ENCODE measurements at regions not wholly inside any gene's neighbourhood (a gene's known extent, or its start where the extent isn't known, plus 50 kb on each side); places are given as distances from the start of the nearest gene placed in this dataset.
"Not testable (repeated sequence)": the region's sequence is repeated elsewhere in the genome, so short reads cannot be mapped to it uniquely, and the experiment has no call there.

GRCh38 chr7:91571601-91572000 is 307.4 kb downstream of the FZD1 start:
- no peaks in the 10 kb centered on the region for H3K4me1 ChIP-seq (ENCODE audit: low read depth)
- no peak overlapping the region for H3K4me3 ChIP-seq
- H3K36me3 ChIP-seq (ENCODE audit: low read depth) = no peaks in the 10 kb centered on the region
- no peak for ATAC-seq
- DNase-seq = no peak
- H3K9me3 ChIP-seq = no peaks in the 10 kb centered on the region
- TF ChIP-seq CTCF (IDR thresholded peaks at IDR 0.05) = no peak
- intact Hi-C loops (cut with DNase I, micrococcal nuclease) = no loop called here

DNA sequence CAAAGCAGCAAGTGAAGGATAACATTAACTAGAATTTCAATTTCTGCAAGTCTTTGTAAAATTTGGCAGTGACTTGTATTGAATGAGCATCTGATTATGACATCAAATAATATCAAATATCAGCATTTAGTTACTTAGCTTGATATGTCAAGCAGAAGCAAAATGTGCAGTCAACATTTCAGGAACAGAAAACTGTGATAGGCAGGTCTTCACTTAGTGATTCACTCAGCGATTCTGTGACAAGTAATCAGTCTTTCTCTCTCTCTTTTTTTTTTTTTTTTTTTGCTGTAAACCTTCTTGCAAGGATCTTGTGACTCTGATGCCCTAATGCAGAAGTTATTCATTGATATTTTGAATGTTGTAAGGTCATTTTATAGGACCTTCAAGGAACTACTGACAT is 307.1 kb downstream of the MTERF1 start:
- Histone ChIP-seq H3K36me3 (ENCODE audit: low read depth) (no peaks in the 10 kb centered on the region), H3K4me3 (no peak overlapping the region), H3K9me3 (no peaks in the 10 kb centered on the region), H3K4me1 (ENCODE audit: low read depth) (no peaks in the 10 kb centered on the region)
- no peak for DNase-seq
- intact Hi-C loops (cut with DNase I, micrococcal nuclease) = no loop called here
- no peak for ATAC-seq
- TF ChIP-seq CTCF (IDR thresholded peaks at IDR 0.05) = no peak

DNA sequence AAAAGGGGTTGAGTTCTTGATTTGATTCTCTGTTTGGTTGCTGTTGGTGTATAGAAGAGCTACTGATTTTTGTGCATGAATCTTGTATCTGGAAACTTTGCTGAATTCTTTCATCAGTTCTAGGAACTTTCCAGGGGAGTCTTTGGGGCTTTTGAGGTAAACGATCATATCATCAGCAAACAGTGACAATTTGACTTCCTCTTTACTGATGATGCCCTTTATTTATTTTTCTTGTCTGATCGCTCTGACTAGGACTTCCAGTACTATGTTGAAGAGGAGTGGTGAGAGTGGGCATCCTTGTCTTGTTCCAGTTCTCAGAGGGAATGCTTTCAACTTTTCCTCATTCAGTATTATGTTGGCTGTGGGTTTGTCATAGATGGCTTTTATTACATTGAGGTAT is 304.0 kb downstream of the MTERF1 start:
- ATAC-seq; H3K36me3 ChIP-seq (ENCODE audit: low read depth); intact Hi-C loops (cut with DNase I, micrococcal nuclease); DNase-seq; H3K4me1 ChIP-seq (ENCODE audit: low read depth); H3K4me3 ChIP-seq; H3K9me3 ChIP-seq: not testable (repeated sequence)

GRCh38 chr7:91579837-91580236 is 300.7 kb downstream of the MTERF1 start:
- Histone ChIP-seq H3K36me3 (ENCODE audit: low read depth) (no peaks in the 10 kb centered on the region), H3K9me3 (no peaks in the 10 kb centered on the region), H3K4me3 (no peak overlapping the region), H3K4me1 (ENCODE audit: low read depth) (no peaks in the 10 kb centered on the region)
- DNase-seq = no peak
- ATAC-seq = no peak
- no peak for TF ChIP-seq CTCF (IDR thresholded peaks at IDR 0.05)
- intact Hi-C loops (cut with DNase I, micrococcal nuclease) = no loop called here

- ATAC-seq = no peak
- DNase-seq = no peak
- TF ChIP-seq CTCF (IDR thresholded peaks at IDR 0.05) = no peak
- intact Hi-C loops (cut with DNase I, micrococcal nuclease) = no loop called here
- H3K4me3 ChIP-seq = no peak overlapping the region
- no peaks in the 10 kb centered on the region for H3K9me3 ChIP-seq
- H3K36me3 ChIP-seq (ENCODE audit: low read depth) = no peaks in the 10 kb centered on the region
- no peaks in the 10 kb centered on the region for H3K4me1 ChIP-seq (ENCODE audit: low read depth)
Observed at GRCh38 chr7:91582799-91583477, 297.6 kb downstream of the MTERF1 start.

- H3K4me1 ChIP-seq (ENCODE audit: low read depth) = no peaks in the 10 kb centered on the region
- H3K36me3 ChIP-seq (ENCODE audit: low read depth) = no peaks in the 10 kb centered on the region
- H3K4me3 ChIP-seq = no peak overlapping the region
- DNase-seq = no peak
- no peak for TF ChIP-seq CTCF (IDR thresholded peaks at IDR 0.05)
- no peaks in the 10 kb centered on the region for H3K9me3 ChIP-seq
- intact Hi-C loops (cut with DNase I, micrococcal nuclease) = no loop called here
- no peak for ATAC-seq
Observed at GRCh38 chr7:91596287-91596686, 284.2 kb downstream of the MTERF1 start.
